HG02884 (cell line): ENCODE measurements at regions not wholly inside any gene's neighbourhood (a gene's known extent, or its start where the extent isn't known, plus 50 kb on each side); places are given as distances from the start of the nearest gene placed in this dataset.
"Not testable (repeated sequence)": the region's sequence is repeated elsewhere in the genome, so short reads cannot be mapped to it uniquely, and the experiment has no call there.

Experiments
- ATAC-seq: cut with Tn5 transposase; IDR thresholded peaks from one replicate; pipeline ENCODE4 v1.9.1; 2021; ENCODE audit warnings: mild to moderate bottlenecking, moderate library complexity; ENCODE audit not compliant: unreplicated experiment

GRCh38 chr3:82628385-82629014 is 867.1 kb upstream of the GBE1 start:
- no peak for ATAC-seq

- no peak for ATAC-seq
Measured at GRCh38 chr3:82627733-82628132, 866.3 kb upstream of the GBE1 start.

DNA sequence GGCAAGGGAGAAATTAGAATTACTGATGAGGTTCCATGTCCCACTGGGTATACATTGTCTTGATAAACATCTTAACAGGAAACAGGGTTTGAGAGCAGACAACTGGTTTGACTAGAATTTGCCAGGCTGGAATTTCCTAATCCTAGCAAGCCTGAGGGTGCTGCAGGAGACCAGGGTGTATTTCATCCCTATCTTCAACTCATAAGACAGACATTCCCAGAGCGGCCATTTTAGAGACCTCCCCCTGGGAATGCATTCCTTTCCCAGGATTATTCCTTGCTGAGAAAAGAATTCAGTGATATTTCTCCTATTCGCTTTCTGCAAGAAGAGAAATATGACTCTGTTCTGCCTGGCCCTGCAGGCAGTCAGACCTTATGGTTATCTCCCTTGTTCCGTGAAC is 859.3 kb upstream of the GBE1 start:
- ATAC-seq, result not testable (repeated sequence)

DNA sequence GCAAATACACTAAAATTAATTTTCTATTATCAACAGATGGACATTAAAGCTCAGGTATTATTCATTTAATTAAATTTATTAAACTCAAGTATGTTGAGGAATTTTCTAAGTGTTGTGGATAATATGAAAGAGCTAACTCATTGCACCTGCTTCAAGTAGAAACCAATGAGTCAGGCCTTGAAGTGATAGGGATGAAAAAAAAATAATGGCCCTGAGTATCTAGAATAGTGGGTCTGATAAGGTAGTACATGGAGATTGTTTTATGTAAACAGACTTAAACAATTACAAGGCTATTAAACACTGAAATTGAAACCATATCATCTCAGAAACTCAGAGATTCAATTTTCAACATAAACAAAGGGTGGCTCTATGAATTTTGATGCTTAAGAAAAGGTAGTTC is 857.1 kb upstream of the GBE1 start:
- ATAC-seq, result no peak

- ATAC-seq, result no peak
Measured at GRCh38 chr3:82610236-82610635, 848.8 kb upstream of the GBE1 start.

- no peak for ATAC-seq
Measured at GRCh38 chr3:82607391-82607790, 845.9 kb upstream of the GBE1 start.

- ATAC-seq, result no peak
Measured at GRCh38 chr3:82596805-82597204, 835.4 kb upstream of the GBE1 start.

DNA sequence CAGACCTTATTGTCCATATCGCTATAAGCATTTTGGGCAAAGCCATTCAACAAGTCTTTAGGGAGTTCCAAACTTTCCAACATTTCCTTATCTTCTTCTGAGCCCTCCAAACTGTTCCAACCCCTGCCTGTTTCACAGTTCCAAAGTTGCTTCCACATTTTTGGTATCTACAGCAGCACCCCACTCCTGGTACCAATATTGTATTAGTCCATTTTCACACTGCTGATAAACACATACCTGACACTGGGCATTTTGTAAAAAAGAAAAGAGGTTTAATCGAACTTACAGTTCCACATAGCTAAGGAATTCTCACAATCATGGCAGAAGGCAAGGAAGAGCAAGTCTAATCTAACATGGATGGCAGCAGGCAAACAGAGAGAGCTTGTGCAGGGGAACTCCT is 834.1 kb upstream of the GBE1 start:
- ATAC-seq, result no peak

DNA sequence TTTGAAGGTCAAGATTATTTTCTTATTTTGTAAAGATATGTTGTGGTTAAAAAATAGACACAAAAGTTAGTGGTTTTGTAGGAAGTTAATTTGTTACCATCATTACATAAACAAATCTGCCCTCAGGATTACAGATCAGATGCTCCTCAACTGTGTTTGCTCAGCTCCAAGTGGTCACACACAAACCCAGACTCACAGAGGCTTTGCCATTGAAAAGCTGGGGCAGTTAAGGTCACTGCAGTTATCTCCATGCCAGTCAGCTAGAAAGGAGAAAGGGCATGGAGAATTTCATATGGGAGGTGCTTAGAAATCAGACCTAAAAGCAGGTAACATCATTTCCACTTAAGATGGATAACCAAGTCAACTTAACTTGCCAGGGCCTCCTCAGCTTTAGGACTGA is 825.7 kb upstream of the GBE1 start:
- no peak for ATAC-seq

DNA sequence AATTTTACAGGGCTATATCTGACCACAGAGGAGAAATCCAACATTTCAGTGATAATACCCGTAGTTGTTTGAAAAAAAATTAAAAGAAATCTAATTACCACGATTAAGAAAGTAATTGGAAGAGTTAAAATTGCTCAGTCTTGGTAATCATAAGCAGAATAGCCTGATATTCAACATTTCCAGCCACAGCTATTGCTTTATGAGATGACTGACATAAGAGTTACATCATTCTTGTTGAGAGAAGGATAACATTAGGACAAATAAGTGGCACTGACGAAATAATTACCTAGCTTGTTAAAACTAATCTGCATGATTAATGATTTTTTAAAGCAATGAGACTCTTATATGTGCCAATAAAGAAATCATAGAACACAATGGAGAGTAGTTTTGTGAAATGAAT is 825.0 kb upstream of the GBE1 start:
- no peak for ATAC-seq

DNA sequence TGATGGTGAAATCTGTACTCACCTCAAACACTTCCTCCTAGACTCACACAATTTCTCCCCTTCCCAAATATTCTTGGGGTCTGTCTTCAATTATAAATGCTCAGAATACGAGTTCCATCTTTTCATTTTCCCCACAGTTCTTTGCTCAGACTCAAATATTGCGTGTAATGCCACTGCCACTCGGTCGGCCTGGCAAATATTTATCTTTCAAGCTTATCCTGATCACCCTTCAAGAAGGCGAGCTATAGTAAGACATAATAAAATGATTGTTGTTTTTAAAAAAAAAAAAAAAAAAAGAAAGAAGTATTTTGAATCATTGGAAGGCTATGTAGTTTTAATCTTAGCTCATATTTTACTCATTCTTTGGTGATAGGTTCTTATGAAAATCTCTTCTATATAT is 824.6 kb upstream of the GBE1 start:
- ATAC-seq, result not testable (repeated sequence)

DNA sequence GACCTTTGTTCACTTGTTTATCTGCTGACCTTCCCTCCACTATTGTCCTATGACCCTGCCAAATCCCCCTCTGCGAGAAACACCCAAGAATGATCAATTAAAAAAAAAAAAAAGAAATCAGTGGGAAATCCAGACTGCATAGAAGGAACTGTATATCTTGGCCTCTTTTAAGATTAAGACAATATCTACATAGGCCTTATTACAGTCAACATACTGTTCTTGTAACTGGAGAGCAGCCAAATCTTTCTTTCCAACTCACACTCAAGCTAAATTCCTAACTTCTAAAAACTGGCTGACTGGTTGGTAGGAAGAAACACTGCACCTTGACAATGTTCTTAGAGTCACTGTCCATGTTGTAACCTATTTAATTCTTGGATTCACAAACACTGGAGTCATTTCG is 824.1 kb upstream of the GBE1 start:
- ATAC-seq, result not testable (repeated sequence)

DNA sequence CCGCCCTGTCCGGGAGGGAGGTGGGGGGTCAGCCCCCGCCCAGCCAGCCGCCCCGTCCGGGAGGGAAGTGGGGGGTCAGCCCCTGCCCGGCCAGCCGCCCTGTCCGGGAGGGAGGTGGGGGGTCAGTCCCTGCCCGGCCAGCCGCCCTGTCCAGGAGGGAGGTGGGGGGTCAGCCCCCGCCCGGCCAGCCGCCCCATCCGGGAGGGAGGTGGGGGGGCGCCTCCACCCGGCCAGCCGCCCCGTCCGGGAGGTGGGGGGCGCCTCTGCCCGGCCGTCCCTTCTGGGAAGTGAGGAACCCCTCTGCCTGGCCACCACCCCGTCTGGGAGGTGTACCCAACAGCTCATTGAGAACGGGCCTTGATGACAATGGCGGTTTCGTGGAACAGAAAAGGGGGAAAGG is 823.4 kb upstream of the GBE1 start:
- ATAC-seq, result not testable (repeated sequence)

DNA sequence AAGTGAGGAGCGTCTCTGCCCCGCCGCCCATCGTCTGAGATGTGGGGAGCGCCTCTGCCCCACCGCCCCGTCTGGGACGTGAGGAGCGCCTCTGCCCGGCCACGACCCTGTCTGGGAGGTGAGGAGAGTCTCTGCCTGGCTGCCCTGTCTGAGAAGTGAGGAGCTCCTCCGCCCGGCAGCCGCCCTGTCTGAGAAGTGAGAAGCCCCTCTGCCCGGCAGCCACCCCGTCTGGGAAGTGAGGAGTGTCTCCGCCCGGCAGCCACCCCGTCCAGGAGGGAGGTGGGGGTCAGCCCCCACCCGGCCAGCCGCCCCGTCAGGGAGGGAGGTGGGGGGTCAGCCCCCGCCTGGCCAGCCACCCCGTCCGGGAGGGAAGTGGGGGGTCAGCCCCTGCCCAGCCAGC is 823.0 kb upstream of the GBE1 start:
- not testable (repeated sequence) for ATAC-seq

DNA sequence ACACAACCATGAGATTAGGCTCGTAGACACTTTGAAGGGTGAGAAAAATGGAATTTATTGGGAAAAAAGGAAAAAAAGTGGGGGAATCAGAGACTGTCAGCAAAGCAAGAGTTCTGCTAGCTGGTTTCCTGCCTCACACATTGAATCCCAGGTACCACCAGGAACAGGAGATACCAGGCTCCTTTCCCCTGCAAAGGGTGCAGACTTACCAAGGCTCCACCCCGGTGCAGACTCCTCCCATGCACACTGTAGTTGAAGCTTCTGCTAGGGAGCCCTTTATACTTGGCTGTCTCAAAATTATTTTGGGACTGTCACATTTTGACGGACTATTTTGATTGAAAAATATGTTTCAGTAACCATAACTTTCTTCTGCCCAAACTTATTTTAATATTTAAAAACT is 819.9 kb upstream of the GBE1 start:
- no peak for ATAC-seq

DNA sequence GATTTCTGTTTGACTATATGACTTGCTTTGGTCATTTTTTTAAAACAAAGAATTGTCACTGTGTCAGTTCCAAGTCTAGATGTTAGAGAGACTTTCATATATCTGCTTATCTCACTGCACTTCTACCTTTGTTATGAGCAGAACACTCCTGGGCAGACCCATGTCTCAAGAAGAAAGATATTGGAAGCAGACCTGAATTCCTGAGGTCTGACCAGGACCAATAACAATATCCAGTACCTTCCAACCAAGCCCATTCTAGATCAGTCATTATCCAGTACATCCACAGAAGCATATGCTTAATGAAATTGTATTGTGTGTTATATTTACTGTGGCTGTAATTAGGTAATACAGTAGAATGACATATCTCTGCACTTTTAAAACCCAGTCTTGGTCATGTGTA is 811.3 kb upstream of the GBE1 start:
- no peak for ATAC-seq

GRCh38 chr3:82568776-82569338 is 807.4 kb upstream of the GBE1 start:
- ATAC-seq, result no peak

DNA sequence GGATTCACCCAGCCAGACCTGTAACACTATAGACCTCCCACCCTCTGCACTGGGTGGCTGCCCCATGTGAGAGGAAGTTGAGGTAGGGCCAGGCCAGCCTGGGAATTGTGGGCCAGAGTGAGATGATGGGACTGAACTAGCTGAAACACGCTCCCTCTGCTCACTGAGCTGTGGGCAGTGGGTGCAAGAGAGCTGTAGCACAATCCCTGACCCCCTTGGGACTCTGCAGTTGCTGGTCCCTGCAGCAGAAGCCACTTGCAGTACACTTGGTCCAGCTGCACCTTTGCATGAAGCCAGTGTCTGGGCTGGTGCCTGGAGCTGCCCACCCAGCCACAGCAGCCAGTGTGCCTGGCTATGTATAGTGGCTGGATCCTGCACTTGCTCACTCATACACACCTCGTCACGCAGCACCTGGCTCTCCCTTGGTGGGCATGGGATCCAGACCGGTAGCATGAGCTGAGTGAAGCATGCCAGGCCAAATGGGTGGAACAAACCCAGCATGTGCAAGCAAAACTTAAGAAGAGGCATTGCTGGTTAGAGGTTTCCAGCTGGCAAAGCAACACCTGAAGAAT is 805.7 kb upstream of the GBE1 start:
- no peak for ATAC-seq

DNA sequence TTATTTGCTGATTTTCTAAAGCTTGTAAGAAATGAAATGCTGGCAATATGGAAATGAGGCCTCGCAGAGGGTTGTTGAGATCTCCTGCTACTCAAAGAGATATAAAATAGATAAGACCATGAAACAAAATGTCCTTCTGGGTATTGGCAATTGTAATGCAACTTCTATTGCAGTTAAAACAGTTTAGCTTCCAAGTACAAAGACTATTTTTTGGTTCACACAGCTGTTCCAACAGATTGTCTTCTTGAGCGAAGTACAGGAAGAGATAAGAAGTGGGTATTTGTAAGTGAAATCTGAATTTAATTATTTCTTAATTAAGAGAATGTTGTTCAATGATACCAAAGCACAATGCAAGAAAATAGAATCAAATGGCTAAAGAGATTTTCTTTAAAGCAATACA is 801.5 kb upstream of the GBE1 start:
- no peak for ATAC-seq

DNA sequence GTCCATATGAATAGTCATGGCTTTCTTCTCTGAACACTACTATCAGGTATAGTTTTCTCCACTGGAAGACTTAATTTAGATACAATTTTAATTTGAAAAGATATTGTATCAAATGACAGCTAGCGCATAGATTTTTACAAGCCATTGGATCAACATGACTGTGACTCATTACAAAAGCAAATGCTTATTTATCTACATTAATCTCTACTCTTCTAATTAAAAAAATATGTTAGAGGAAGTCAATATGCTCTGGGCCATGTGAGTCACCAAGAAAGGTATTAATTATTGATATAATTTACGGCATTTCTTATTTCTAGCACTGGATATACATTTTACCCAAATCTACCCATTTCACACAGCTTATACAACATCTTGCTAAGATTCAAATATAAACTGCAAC is 800.3 kb upstream of the GBE1 start:
- ATAC-seq, result no peak

- no peak for ATAC-seq
Measured at GRCh38 chr3:82558081-82558480, 796.6 kb upstream of the GBE1 start.

DNA sequence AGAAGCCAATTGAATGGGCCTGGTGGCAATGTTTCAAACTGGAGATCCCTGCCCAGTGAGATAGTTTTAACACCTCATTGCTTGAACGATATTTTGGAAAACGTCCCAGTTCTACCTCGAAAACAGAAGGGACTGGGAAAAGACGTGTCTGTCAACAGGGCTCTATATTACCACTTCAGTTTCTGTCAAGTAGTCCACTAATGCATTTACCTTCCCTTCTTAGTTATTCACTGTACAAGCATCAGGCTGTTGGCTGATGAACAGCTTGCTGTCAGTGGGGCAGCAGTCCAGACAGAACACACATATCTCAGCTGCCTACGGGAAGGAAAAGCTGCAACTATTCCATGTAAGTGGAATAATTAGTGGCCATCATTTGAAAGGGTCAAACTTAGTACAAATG is 794.7 kb upstream of the GBE1 start:
- ATAC-seq, result no peak

DNA sequence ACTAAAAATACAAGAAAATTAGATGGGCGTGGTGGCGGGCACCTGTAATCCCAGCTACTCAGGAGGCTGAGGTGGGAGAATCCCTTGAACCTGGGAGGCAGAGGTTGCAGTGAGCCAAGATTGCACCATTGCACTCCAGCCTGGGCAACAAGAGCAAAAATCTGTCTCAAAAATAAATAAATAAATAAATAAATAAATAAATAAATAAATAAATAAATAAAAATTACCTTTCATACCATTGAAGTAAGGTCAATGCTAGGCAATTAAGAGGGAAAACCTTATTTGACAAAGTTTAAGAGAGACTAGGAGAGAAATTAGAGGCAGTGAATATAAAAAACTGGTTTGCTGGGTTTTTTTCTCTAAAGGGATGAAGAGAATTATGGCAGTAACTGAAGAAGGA is 781.1 kb upstream of the GBE1 start:
- not testable (repeated sequence) for ATAC-seq
